H9 (cell line): ENCODE measurements at regions not wholly inside any gene's neighbourhood (a gene's known extent, or its start where the extent isn't known, plus 50 kb on each side); places are given as distances from the start of the nearest gene placed in this dataset.

Experiments used
- DNase-seq: peaks from one replicate; pipeline ENCODE4 v3.0.0-alpha.2; 2017
- H2AFZ ChIP-seq: one replicate; pipeline ENCODE4 v1.6.1; 2013; ENCODE audit warnings: mild to moderate bottlenecking, low read length, control low read depth, moderate library complexity
- H2AK5ac ChIP-seq: 2 replicates; pipeline ENCODE4 v1.6.1; 2013; ENCODE audit warnings: low read length, control low read depth, mixed read lengths; ENCODE audit not compliant: insufficient read length
- H2BK120ac ChIP-seq: one replicate; pipeline ENCODE4 v1.6.1; 2013; ENCODE audit warnings: low read depth, mild to moderate bottlenecking, low read length, control low read depth, inconsistent platforms; ENCODE audit not compliant: poor library complexity, severe bottlenecking
- H2BK12ac ChIP-seq: 2 replicates; pipeline ENCODE4 v1.6.1; 2013; ENCODE audit warnings: low read length, control low read depth, mixed read lengths, low read depth; ENCODE audit not compliant: insufficient read length
- H2BK15ac ChIP-seq: 2 replicates; pipeline ENCODE4 v1.6.1; 2013; ENCODE audit warnings: low read depth, low read length, control low read depth
- H2BK20ac ChIP-seq: one replicate; pipeline ENCODE4 v1.6.1; 2013; ENCODE audit warnings: low read depth, mild to moderate bottlenecking, low read length, control low read depth, inconsistent platforms; ENCODE audit not compliant: poor library complexity, severe bottlenecking
- H2BK5ac ChIP-seq: 2 replicates; pipeline ENCODE4 v1.6.1; 2013; ENCODE audit warnings: low read length, control low read depth, mixed read lengths; ENCODE audit not compliant: insufficient read length
- H3K14ac ChIP-seq: 2 replicates; pipeline ENCODE4 v1.6.1; 2013; ENCODE audit warnings: low read length, control low read depth; ENCODE audit not compliant: insufficient read depth
- H3K18ac ChIP-seq: 2 replicates; pipeline ENCODE4 v1.6.1; 2013; ENCODE audit warnings: low read depth, mild to moderate bottlenecking, mixed read lengths, low read length, control low read depth; ENCODE audit not compliant: insufficient read length
- H3K23ac ChIP-seq: 2 replicates; pipeline ENCODE4 v1.6.1; 2013; ENCODE audit warnings: low read length, control low read depth, mixed read lengths, low read depth; ENCODE audit not compliant: insufficient read length
- H3K23me2 ChIP-seq: 2 replicates; pipeline ENCODE4 v1.6.1; 2013; ENCODE audit warnings: low read depth, mild to moderate bottlenecking, mixed read lengths, low read length, control low read depth; ENCODE audit not compliant: insufficient read length, poor library complexity, severe bottlenecking
- H3K27ac ChIP-seq: 2 replicates; pipeline ENCODE4 v1.5.1; 2013; ENCODE audit warnings: low read length, control low read depth, mixed read lengths, low read depth; ENCODE audit not compliant: insufficient read length
- H3K27me3 ChIP-seq: 2 replicates; pipeline ENCODE4 v1.6.1; 2013; ENCODE audit warnings: low read length, control low read depth, inconsistent platforms; ENCODE audit not compliant: insufficient read depth
- H3K4ac ChIP-seq: 2 replicates; pipeline ENCODE4 v1.6.1; 2013; ENCODE audit warnings: low read depth, mild to moderate bottlenecking, control low read depth, inconsistent platforms, low read length, moderate library complexity
- H3K4me1 ChIP-seq: 2 replicates; pipeline ENCODE4 v1.6.1; 2013; ENCODE audit warnings: low read length, control low read depth, inconsistent platforms; ENCODE audit not compliant: insufficient read depth
- H3K4me2 ChIP-seq: 2 replicates; pipeline ENCODE4 v1.6.1; 2013; ENCODE audit warnings: low read length, control low read depth, mixed read lengths; ENCODE audit not compliant: insufficient read length, insufficient read depth
- H3K56ac ChIP-seq: 2 replicates; pipeline ENCODE4 v1.6.1; 2013; ENCODE audit warnings: low read depth, mild to moderate bottlenecking, mixed read lengths, low read length, control low read depth; ENCODE audit not compliant: insufficient read length
- H3K79me1 ChIP-seq: 2 replicates; pipeline ENCODE4 v1.6.1; 2013; ENCODE audit warnings: low read depth, mild to moderate bottlenecking, moderate library complexity, low read length, control low read depth, inconsistent platforms; ENCODE audit not compliant: insufficient read depth, poor library complexity, severe bottlenecking
- H3K79me2 ChIP-seq: 2 replicates; pipeline ENCODE4 v1.6.1; 2013; ENCODE audit warnings: low read length, control low read depth, inconsistent platforms; ENCODE audit not compliant: insufficient read depth
- H3K9ac ChIP-seq: 2 replicates; pipeline ENCODE4 v1.6.1; 2013; ENCODE audit warnings: low read length, control low read depth, mixed read lengths; ENCODE audit not compliant: insufficient read length; ENCODE audit errors: extremely low read depth
- H3K9me3 ChIP-seq: one replicate; pipeline ENCODE4 v1.6.1; 2013; ENCODE audit warnings: low read depth, low read length, inconsistent platforms; ENCODE audit not compliant: control insufficient read depth
- H3T11ph ChIP-seq: one replicate; pipeline ENCODE4 v1.6.1; 2013; ENCODE audit warnings: mild to moderate bottlenecking, low read length, control low read depth, inconsistent platforms
- H4K20me1 ChIP-seq: one replicate; pipeline ENCODE4 v1.6.1; 2013; ENCODE audit not compliant: control insufficient read depth, insufficient read length, insufficient read depth
- H4K5ac ChIP-seq: 2 replicates; pipeline ENCODE4 v1.6.1; 2013; ENCODE audit warnings: low read depth, mild to moderate bottlenecking, mixed read lengths, low read length, control low read depth; ENCODE audit not compliant: insufficient read length
- H4K8ac ChIP-seq: replicated peaks from 2 replicates; pipeline ENCODE4 v1.6.1; 2013; ENCODE audit warnings: low read length, control low read depth, mixed read lengths, low read depth; ENCODE audit not compliant: insufficient read length
- H4K91ac ChIP-seq: 2 replicates; pipeline ENCODE4 v1.6.1; 2013; ENCODE audit warnings: low read depth, mild to moderate bottlenecking, moderate library complexity, mixed read lengths, low read length, control low read depth; ENCODE audit not compliant: insufficient read length
- H3K27ac Mint-ChIP-seq, 3 experiments: 2 replicates in 2 of 3; 3 replicates in 1 of 3; pipeline ENCODE4 v1.8.0; 2020 to 2021; ENCODE audit warnings: mixed read lengths in 3 of 3, mild to moderate bottlenecking in 1 of 3, moderate library complexity in 1 of 3
- H3K27me3 Mint-ChIP-seq: 2 replicates; pipeline ENCODE4 v1.8.0; 2021; ENCODE audit warnings: low read depth, mild to moderate bottlenecking, moderate library complexity, mixed read lengths
- H3K36me3 Mint-ChIP-seq, 3 experiments: 2 replicates in 2 of 3; 3 replicates in 1 of 3; pipeline ENCODE4 v1.8.0; 2020 to 2021; ENCODE audit warnings: low read depth in 3 of 3, mixed read lengths in 3 of 3; ENCODE audit not compliant: insufficient read depth in 1 of 3
- H3K4me1 Mint-ChIP-seq, 2 experiments: 2 replicates each; pipeline ENCODE4 v1.8.0; 2020; ENCODE audit warnings: mixed read lengths in 2 of 2
- H3K4me3 Mint-ChIP-seq, 2 experiments: 2 replicates in 1 of 2; 3 replicates in 1 of 2; pipeline ENCODE4 v1.8.0; 2020 to 2021; ENCODE audit warnings: mild to moderate bottlenecking in 2 of 2, mixed read lengths in 2 of 2, moderate library complexity in 1 of 2
- H3K9me3 Mint-ChIP-seq, 2 experiments: 2 replicates in 1 of 2; 3 replicates in 1 of 2; pipeline ENCODE4 v1.8.0; 2020; ENCODE audit warnings: mild to moderate bottlenecking in 2 of 2, mixed read lengths in 2 of 2, moderate library complexity in 1 of 2
- CTCF ChIP-seq: fragments of 200-600 bp; sonication (generic); conservative IDR thresholded peaks from 3 replicates; pipeline ENCODE4 v1.8.0; 2021; ENCODE audit warnings: antibody characterized with exemption, mild to moderate bottlenecking
- WGBS: extraction: QIAGEN DNeasy Blood & Tissue Kit; methylation state at CpG from one replicate; pipeline ENCODE4 v1.1.7; 2013; ENCODE audit warnings: missing lambda C conversion rate, low lambda C conversion rate, mixed read lengths; ENCODE audit not compliant: insufficient read length; ENCODE audit errors: extremely low coverage; 5-methylcytosine and 5-hydroxymethylcytosine counted together

GRCh38 chrX:35351212-35351611 lies 408.6 kb downstream of the FAM47B start:
- no peak overlapping the region for H3K56ac ChIP-seq
- H3K9me3 ChIP-seq = no peaks in the 10 kb centered on the region
- no peaks in the 10 kb centered on the region for H3K4me1 ChIP-seq
- no peaks in the 10 kb centered on the region for H3K23me2 ChIP-seq
- no peak overlapping the region for H3K9ac ChIP-seq
- H3K18ac ChIP-seq = no peak overlapping the region
- WGBS = no CpG with 5 or more reads among the region's 1 CpG
- peaks cover 72% of the 10 kb centered on the region in 2 experiments for H3K9me3 Mint-ChIP-seq
- H3K4me1 Mint-ChIP-seq = no peaks in the 10 kb centered on the region
- H3K27ac Mint-ChIP-seq = no peak overlapping the region
- no peak overlapping the region for H3K23ac ChIP-seq
- H3K36me3 Mint-ChIP-seq = peaks cover 0 to 4% (median 0%) of the 10 kb centered on the region in 3 experiments; a peak in 4 of 7 replicates
- no peaks in the 10 kb centered on the region for H3K79me1 ChIP-seq
- H2BK20ac ChIP-seq = no peak overlapping the region
- no peaks in the 10 kb centered on the region for H3K27me3 Mint-ChIP-seq
- H4K91ac ChIP-seq = no peak overlapping the region
- H3K27me3 ChIP-seq = no peaks in the 10 kb centered on the region
- no peak overlapping the region for H2AK5ac ChIP-seq
- no peaks in the 10 kb centered on the region for H4K20me1 ChIP-seq
- no peak for DNase-seq
- H3K4me3 Mint-ChIP-seq = no peak overlapping the region
- TF ChIP-seq CTCF = no peak
- no peaks in the 10 kb centered on the region for H3K79me2 ChIP-seq
- no peak overlapping the region for H3K14ac ChIP-seq
- H3T11ph ChIP-seq = no peak overlapping the region
- H2AFZ ChIP-seq = no peak overlapping the region
- H2BK15ac ChIP-seq = no peak overlapping the region
- no peak overlapping the region for H3K4ac ChIP-seq
- H2BK5ac ChIP-seq = no peak overlapping the region
- H2BK120ac ChIP-seq = no peak overlapping the region
- H2BK12ac ChIP-seq = no peak overlapping the region
- H3K4me2 ChIP-seq = no peak overlapping the region
- no peak overlapping the region for H4K5ac ChIP-seq
- H4K8ac ChIP-seq = no peak overlapping the region
- no peak overlapping the region for H3K27ac ChIP-seq
